HG03575 (cell line): ENCODE measurements at regions not wholly inside any gene's neighbourhood (a gene's known extent, or its start where the extent isn't known, plus 50 kb on each side); places are given as distances from the start of the nearest gene placed in this dataset.

Experiments used
- ATAC-seq: cut with Tn5 transposase; IDR thresholded peaks from one replicate; pipeline ENCODE4 v1.9.1; 2021; ENCODE audit not compliant: unreplicated experiment, insufficient number of reproducible peaks, low FRiP score; ENCODE audit errors: extremely low read depth

GRCh38 chr12:23025372-23026016 is 400.5 kb downstream of the ETNK1 start:
- no peak for ATAC-seq

GRCh38 chr12:23028158-23028802 is 403.3 kb downstream of the ETNK1 start:
- ATAC-seq: no peak

GRCh38 chr12:23029185-23029584 is 404.2 kb downstream of the ETNK1 start:
- ATAC-seq: no peak

- ATAC-seq: no peak
Observed at GRCh38 chr12:23039834-23040233, 414.9 kb downstream of the ETNK1 start.

GRCh38 chr12:23041774-23042173 is 416.8 kb downstream of the ETNK1 start:
- ATAC-seq: no peak

GRCh38 chr12:23043646-23044045 is 418.7 kb downstream of the ETNK1 start:
- no peak for ATAC-seq

- peak; percentile 64 for ATAC-seq
Observed at GRCh38 chr12:23049180-23049579, 424.2 kb downstream of the ETNK1 start.

GRCh38 chr12:23055004-23055403 is 430.0 kb downstream of the ETNK1 start:
- no peak for ATAC-seq

GRCh38 chr12:23057571-23057970 is 432.6 kb downstream of the ETNK1 start:
- ATAC-seq: no peak

- ATAC-seq: no peak
Observed at GRCh38 chr12:23060161-23060560, 435.2 kb downstream of the ETNK1 start.

GRCh38 chr12:23063206-23063605 is 438.2 kb downstream of the ETNK1 start:
- ATAC-seq: no peak

GRCh38 chr12:23066095-23066494 is 441.1 kb downstream of the ETNK1 start:
- no peak for ATAC-seq

GRCh38 chr12:23083267-23083666 is 458.3 kb downstream of the ETNK1 start:
- no peak for ATAC-seq

GRCh38 chr12:23084236-23084995 is 459.4 kb downstream of the ETNK1 start:
- no peak for ATAC-seq

GRCh38 chr12:23088594-23088993 is 463.6 kb downstream of the ETNK1 start:
- no peak for ATAC-seq

- ATAC-seq: no peak
Observed at GRCh38 chr12:23093488-23093887, 468.5 kb downstream of the ETNK1 start.

GRCh38 chr12:23096321-23096720 is 471.4 kb downstream of the ETNK1 start:
- no peak for ATAC-seq

- ATAC-seq: no peak
Observed at GRCh38 chr12:23098110-23098509, 473.1 kb downstream of the ETNK1 start.

- no peak for ATAC-seq
Observed at GRCh38 chr12:23098517-23098916, 473.5 kb downstream of the ETNK1 start.

GRCh38 chr12:23099104-23099503 is 474.1 kb downstream of the ETNK1 start:
- ATAC-seq: no peak
